Natural killer cell (primary cell): ENCODE measurements at regions not wholly inside any gene's neighbourhood (a gene's known extent, or its start where the extent isn't known, plus 50 kb on each side); places are given as distances from the start of the nearest gene placed in this dataset.

Experiments used
- ATAC-seq, 3 donors: fragments of 150-1000 bp in 2 of 3; fragments of 200-7000 bp in 1 of 3; cut with Tn5 transposase; 1 replicate in 1 of 3; 2 replicates in 2 of 3; pipeline ENCODE4 v1.10.0; 2021; ENCODE audit warnings: mild to moderate bottlenecking in 2 of 3, moderate library complexity in 2 of 3
- DNase-seq, 2 donors: peaks; one replicate each; pipeline versions ENCODE4 v3.0.0 to v3.0.0-alpha.2; 2013 to 2021; ENCODE audit warnings: mixed read lengths in 1 of 2
- H3K27ac ChIP-seq: one replicate; pipeline ENCODE4 v1.5.1; 2013; ENCODE audit warnings: mild to moderate bottlenecking, low read length
- H3K27me3 ChIP-seq: one replicate; pipeline ENCODE4 v1.6.1; 2013; ENCODE audit warnings: low read length; ENCODE audit not compliant: control insufficient read depth, insufficient read depth
- H3K36me3 ChIP-seq: one replicate; pipeline ENCODE4 v1.6.1; 2013; ENCODE audit warnings: low read length; ENCODE audit not compliant: control insufficient read depth, insufficient read depth
- H3K4me1 ChIP-seq: one replicate; pipeline ENCODE4 v1.6.1; 2013; ENCODE audit warnings: low read length; ENCODE audit not compliant: control insufficient read depth, insufficient read depth
- H3K4me3 ChIP-seq: one replicate; pipeline ENCODE4 v1.5.1; 2013; ENCODE audit warnings: low read length
- H3K9me3 ChIP-seq: one replicate; pipeline ENCODE4 v1.6.1; 2013; ENCODE audit warnings: low read length; ENCODE audit not compliant: control insufficient read depth, insufficient read depth
- H3K27ac Mint-ChIP-seq, 2 donors: one replicate each; pipeline ENCODE4 v1.8.0; 2022; ENCODE audit warnings: mild to moderate bottlenecking in 2 of 2, mixed read lengths in 2 of 2, moderate library complexity in 1 of 2
- H3K27me3 Mint-ChIP-seq, 2 donors: one replicate each; pipeline ENCODE4 v1.8.0; 2022; ENCODE audit warnings: low read depth in 2 of 2, mixed read lengths in 2 of 2
- H3K36me3 Mint-ChIP-seq: one replicate; pipeline ENCODE4 v1.8.0; 2022; ENCODE audit warnings: mixed read lengths
- H3K4me1 Mint-ChIP-seq, 2 donors: one replicate each; pipeline ENCODE4 v1.8.0; 2022; ENCODE audit warnings: mixed read lengths in 2 of 2
- H3K4me3 Mint-ChIP-seq: one replicate; pipeline ENCODE4 v1.8.0; 2022; ENCODE audit warnings: mild to moderate bottlenecking, moderate library complexity, mixed read lengths
- H3K9me3 Mint-ChIP-seq, 2 donors: one replicate each; pipeline ENCODE4 v1.8.0; 2022; ENCODE audit warnings: mixed read lengths in 2 of 2
- CTCF ChIP-seq: fragments of 200-600 bp; IDR thresholded peaks from one replicate; pipeline ENCODE4 v1.8.0; 2022; ENCODE audit warnings: antibody characterized with exemption
- WGBS: methylation state at CpG from one replicate; pipeline ENCODE4 v1.1.7; 2013; ENCODE audit warnings: missing lambda C conversion rate; ENCODE audit not compliant: insufficient coverage; 5-methylcytosine and 5-hydroxymethylcytosine counted together
- intact Hi-C: fragments of 100-400 bp; cut with micrococcal nuclease; formaldehyde crosslinking; loops from one replicate; pipeline ENCODE4 v1.14.2; 2022

- ATAC-seq (no peak), DNase-seq (no peak)
- Histone ChIP-seq H3K4me1 (no peaks in the 10 kb centered on the region), H3K9me3 (no peaks in the 10 kb centered on the region), H3K36me3 (no peaks in the 10 kb centered on the region), H3K27me3 (no peaks in the 10 kb centered on the region), H3K4me3 (no peak overlapping the region), H3K27ac (no peak overlapping the region)
- no peak for TF ChIP-seq CTCF
- Mint-ChIP-seq H3K4me3 (no peak overlapping the region), H3K27ac (no peak overlapping the region), H3K4me1 (no peaks in the 10 kb centered on the region), H3K27me3 (peaks cover 2 to 10% of the 10 kb centered on the region in 2 donors), H3K9me3 (no peaks in the 10 kb centered on the region), H3K36me3 (no peaks in the 10 kb centered on the region)
- intact Hi-C loops, result no loop called here
- WGBS, result 68% methylated on average over 3 of the region's 4 CpGs
Measured at GRCh38 chr16:80889779-80890359, 85.5 kb upstream of the CDYL2 start.

GRCh38 chr16:80887062-80887461 lies 82.7 kb upstream of the CDYL2 start:
- H3K4me3 Mint-ChIP-seq, result no peak overlapping the region
- Histone ChIP-seq H3K27me3 (no peaks in the 10 kb centered on the region), H3K27ac (no peak overlapping the region), H3K4me1 (no peaks in the 10 kb centered on the region), H3K4me3 (no peak overlapping the region), H3K36me3 (no peaks in the 10 kb centered on the region), H3K9me3 (no peaks in the 10 kb centered on the region)
- WGBS, result 88% methylated on average over 3 of the region's 3 CpGs
- no peaks in the 10 kb centered on the region for H3K36me3 Mint-ChIP-seq
- ATAC-seq (no peak), DNase-seq (no peak)
- H3K4me1 Mint-ChIP-seq, result no peaks in the 10 kb centered on the region
- no peak for TF ChIP-seq CTCF
- H3K27ac Mint-ChIP-seq, result no peak overlapping the region
- intact Hi-C loops, result no loop called here
- peaks cover 17 to 21% of the 10 kb centered on the region in 2 donors for H3K27me3 Mint-ChIP-seq
- no peaks in the 10 kb centered on the region for H3K9me3 Mint-ChIP-seq

GRCh38 chr16:80883816-80884215 lies 79.4 kb upstream of the CDYL2 start:
- Histone ChIP-seq H3K4me3 (no peak overlapping the region), H3K4me1 (no peaks in the 10 kb centered on the region), H3K9me3 (no peaks in the 10 kb centered on the region), H3K27me3 (no peaks in the 10 kb centered on the region), H3K36me3 (no peaks in the 10 kb centered on the region), H3K27ac (no peak overlapping the region)
- no peak overlapping the region for H3K4me3 Mint-ChIP-seq
- H3K36me3 Mint-ChIP-seq, result no peaks in the 10 kb centered on the region
- ATAC-seq (no peak), DNase-seq (no peak)
- TF ChIP-seq CTCF, result no peak
- intact Hi-C loops, result no loop called here
- peaks cover 17 to 31% of the 10 kb centered on the region in 2 donors for H3K27me3 Mint-ChIP-seq
- H3K4me1 Mint-ChIP-seq, result no peaks in the 10 kb centered on the region
- 93% methylated on average over 5 of the region's 5 CpGs for WGBS
- H3K9me3 Mint-ChIP-seq, result no peaks in the 10 kb centered on the region
- no peak overlapping the region for H3K27ac Mint-ChIP-seq

GRCh38 chr16:80883159-80883642 lies 78.8 kb upstream of the CDYL2 start:
- 78% methylated on average over 4 of the region's 4 CpGs for WGBS
- no peak for DNase-seq
- Histone ChIP-seq H3K36me3 (no peaks in the 10 kb centered on the region), H3K4me3 (no peak overlapping the region), H3K27ac (no peak overlapping the region), H3K9me3 (no peaks in the 10 kb centered on the region), H3K4me1 (no peaks in the 10 kb centered on the region), H3K27me3 (no peaks in the 10 kb centered on the region)
- intact Hi-C loops, result no loop called here
- ATAC-seq, result no peak
- Mint-ChIP-seq H3K9me3 (no peaks in the 10 kb centered on the region), H3K36me3 (no peaks in the 10 kb centered on the region), H3K4me3 (no peak overlapping the region), H3K27ac (no peak overlapping the region), H3K27me3 (peaks cover 17 to 31% of the 10 kb centered on the region in 2 donors), H3K4me1 (no peaks in the 10 kb centered on the region)
- TF ChIP-seq CTCF, result no peak
